Ovary (tissue), 3 donors: ENCODE measurements at regions not wholly inside any gene's neighbourhood (a gene's known extent, or its start where the extent isn't known, plus 50 kb on each side); places are given as distances from the start of the nearest gene placed in this dataset.

ENCODE experiments used
- CTCF ChIP-seq, 3 donors: fragments of 450-650 bp in 2 of 3; fragments of 200-600 bp in 1 of 3; IDR thresholded peaks; one replicate each; pipeline versions ENCODE4 v1.5.1 to v1.8.0; 2016 to 2022; ENCODE audit warnings: antibody characterized with exemption in 3 of 3, mild to moderate bottlenecking in 1 of 3
- POLR2A ChIP-seq: fragments of 450-650 bp; IDR thresholded peaks from one replicate; pipeline ENCODE4 v1.6.1; 2017; ENCODE audit warnings: antibody characterized with exemption, mild to moderate bottlenecking, moderate library complexity
- donor health status: DM: no; HTN: no; CAD: no.

- TF ChIP-seq POLR2A (no peak), CTCF (IDR thresholded peaks at IDR 0.05) (no peak)
Observed at GRCh38 chr1:222909586-222909985, 94.7 kb downstream of the DISP1 start.
